ENCODE measurements at regions not wholly inside any gene's neighbourhood (a gene's known extent, or its start where the extent isn't known, plus 50 kb on each side); places are given as distances from the start of the nearest gene placed in this dataset.

GRCh38 chr2:52210611-52211010 lies 1178.7 kb upstream of the NRXN1 start:
- no peak for DNase-seq
- no peak overlapping the region for H3K27ac ChIP-seq (ENCODE audit: low read length)
- no CpG with 5 or more reads among the region's 2 CpGs for WGBS (ENCODE audit: insufficient coverage)
- H3K27me3 ChIP-seq (ENCODE audit: control insufficient read depth, insufficient read depth, low read length) = no peaks in the 10 kb centered on the region
- H3K4me1 ChIP-seq (ENCODE audit: control insufficient read depth, insufficient read depth, low read length) = no peaks in the 10 kb centered on the region
- no peaks in the 10 kb centered on the region for H3K9me3 ChIP-seq (replicated peaks; ENCODE audit: control insufficient read depth, low read depth, low read length)
- H3K4me3 ChIP-seq (ENCODE audit: low read length) = no peak overlapping the region
- no peaks in the 10 kb centered on the region for H3K36me3 ChIP-seq (ENCODE audit: control insufficient read depth, insufficient read depth, low read length)

DNA sequence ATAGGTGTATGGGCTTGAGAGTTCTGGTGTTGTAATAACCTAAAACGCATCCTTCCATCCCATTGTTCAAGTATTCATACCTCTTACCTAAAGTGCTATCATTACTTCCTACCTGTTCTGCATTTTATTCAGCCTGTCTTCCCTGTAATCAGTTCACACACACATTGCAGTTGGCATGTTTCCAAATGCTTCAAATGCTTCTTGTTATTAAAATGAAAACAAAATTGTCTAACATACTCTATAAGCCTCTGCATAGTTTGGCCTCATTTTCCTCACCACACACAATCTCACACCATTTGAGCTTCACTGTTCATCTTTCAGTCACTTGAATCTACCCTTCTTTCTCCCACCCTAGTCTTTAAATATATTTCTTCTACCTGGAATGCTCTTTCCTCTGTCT lies 1178.2 kb upstream of the NRXN1 start:
- H3K9me3 ChIP-seq (replicated peaks; ENCODE audit: control insufficient read depth, low read depth, low read length) = no peaks in the 10 kb centered on the region
- no peaks in the 10 kb centered on the region for H3K27me3 ChIP-seq (ENCODE audit: control insufficient read depth, insufficient read depth, low read length)
- WGBS (ENCODE audit: insufficient coverage) = no CpG with 5 or more reads among the region's 1 CpG
- H3K4me1 ChIP-seq (ENCODE audit: control insufficient read depth, insufficient read depth, low read length) = no peaks in the 10 kb centered on the region
- no peak overlapping the region for H3K27ac ChIP-seq (ENCODE audit: low read length)
- no peaks in the 10 kb centered on the region for H3K36me3 ChIP-seq (ENCODE audit: control insufficient read depth, insufficient read depth, low read length)
- DNase-seq = peak; percentile 7
- no peak overlapping the region for H3K4me3 ChIP-seq (ENCODE audit: low read length)

GRCh38 chr2:52194342-52194741 lies 1162.4 kb upstream of the NRXN1 start:
- WGBS (ENCODE audit: insufficient coverage) = no CpG with 5 or more reads among the region's 2 CpGs
- Histone ChIP-seq H3K9me3 (replicated peaks; ENCODE audit: control insufficient read depth, low read depth, low read length) (no peaks in the 10 kb centered on the region), H3K36me3 (ENCODE audit: control insufficient read depth, insufficient read depth, low read length) (no peaks in the 10 kb centered on the region), H3K27ac (ENCODE audit: low read length) (no peak overlapping the region), H3K4me1 (ENCODE audit: control insufficient read depth, insufficient read depth, low read length) (no peaks in the 10 kb centered on the region), H3K4me3 (ENCODE audit: low read length) (no peak overlapping the region), H3K27me3 (ENCODE audit: control insufficient read depth, insufficient read depth, low read length) (no peaks in the 10 kb centered on the region)
- no peak for DNase-seq

GRCh38 chr2:52193804-52194203 lies 1161.9 kb upstream of the NRXN1 start:
- Histone ChIP-seq H3K4me3 (ENCODE audit: low read length) (no peak overlapping the region), H3K4me1 (ENCODE audit: control insufficient read depth, insufficient read depth, low read length) (no peaks in the 10 kb centered on the region), H3K36me3 (ENCODE audit: control insufficient read depth, insufficient read depth, low read length) (no peaks in the 10 kb centered on the region), H3K9me3 (replicated peaks; ENCODE audit: control insufficient read depth, low read depth, low read length) (no peaks in the 10 kb centered on the region), H3K27me3 (ENCODE audit: control insufficient read depth, insufficient read depth, low read length) (no peaks in the 10 kb centered on the region), H3K27ac (ENCODE audit: low read length) (no peak overlapping the region)
- no CpG with 5 or more reads among the region's 2 CpGs for WGBS (ENCODE audit: insufficient coverage)
- no peak for DNase-seq

- 71% methylated on average over 1 of the region's 4 CpGs for WGBS (ENCODE audit: insufficient coverage)
- H3K4me3 ChIP-seq (ENCODE audit: low read length) = no peak overlapping the region
- no peaks in the 10 kb centered on the region for H3K27me3 ChIP-seq (ENCODE audit: control insufficient read depth, insufficient read depth, low read length)
- no peak overlapping the region for H3K27ac ChIP-seq (ENCODE audit: low read length)
- DNase-seq = no peak
- no peaks in the 10 kb centered on the region for H3K4me1 ChIP-seq (ENCODE audit: control insufficient read depth, insufficient read depth, low read length)
- H3K9me3 ChIP-seq (replicated peaks; ENCODE audit: control insufficient read depth, low read depth, low read length) = no peaks in the 10 kb centered on the region
- H3K36me3 ChIP-seq (ENCODE audit: control insufficient read depth, insufficient read depth, low read length) = no peaks in the 10 kb centered on the region
Observed at GRCh38 chr2:52192656-52193055, 1160.7 kb upstream of the NRXN1 start.

- WGBS (ENCODE audit: insufficient coverage) = 50% methylated on average over 1 of the region's 2 CpGs
- H3K9me3 ChIP-seq (replicated peaks; ENCODE audit: control insufficient read depth, low read depth, low read length) = no peaks in the 10 kb centered on the region
Observed at GRCh38 chr2:52181080-52181479, 1149.1 kb upstream of the NRXN1 start.

DNA sequence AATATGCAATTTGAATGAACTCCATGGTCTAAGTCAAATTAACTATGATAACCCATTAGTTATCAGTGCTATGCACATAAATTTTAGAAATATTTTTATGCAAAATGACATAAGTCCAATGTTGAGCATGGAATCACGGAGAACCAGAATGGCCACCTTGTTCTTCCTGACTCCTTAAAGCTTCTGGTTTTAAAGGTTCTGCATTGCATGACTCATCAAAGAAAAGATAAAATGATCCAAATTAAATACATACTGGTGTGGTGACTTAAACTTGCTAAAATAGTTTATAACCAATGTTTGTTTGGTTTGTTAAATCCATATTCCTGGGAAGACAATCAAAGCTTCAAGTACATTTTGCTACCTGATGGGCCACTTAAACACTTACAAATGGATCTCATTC lies 1146.9 kb upstream of the NRXN1 start:
- Histone ChIP-seq H3K4me3 (ENCODE audit: low read length) (no peak overlapping the region), H3K4me1 (ENCODE audit: control insufficient read depth, insufficient read depth, low read length) (no peaks in the 10 kb centered on the region), H3K9me3 (replicated peaks; ENCODE audit: control insufficient read depth, low read depth, low read length) (no peaks in the 10 kb centered on the region), H3K27ac (ENCODE audit: low read length) (no peak overlapping the region), H3K27me3 (ENCODE audit: control insufficient read depth, insufficient read depth, low read length) (no peaks in the 10 kb centered on the region), H3K36me3 (ENCODE audit: control insufficient read depth, insufficient read depth, low read length) (no peaks in the 10 kb centered on the region)
- WGBS (ENCODE audit: insufficient coverage) = no CpG with 5 or more reads among the region's 1 CpG
- DNase-seq = no peak

More at GRCh38 chr2:52181080-52181479, 1149.1 kb upstream of the NRXN1 start:
- DNase-seq = no peak
- no peaks in the 10 kb centered on the region for H3K27me3 ChIP-seq (ENCODE audit: control insufficient read depth, insufficient read depth, low read length)
- H3K4me1 ChIP-seq (ENCODE audit: control insufficient read depth, insufficient read depth, low read length) = no peaks in the 10 kb centered on the region
- no peaks in the 10 kb centered on the region for H3K36me3 ChIP-seq (ENCODE audit: control insufficient read depth, insufficient read depth, low read length)
- no peak overlapping the region for H3K27ac ChIP-seq (ENCODE audit: low read length)
- H3K4me3 ChIP-seq (ENCODE audit: low read length) = no peak overlapping the region

DNA sequence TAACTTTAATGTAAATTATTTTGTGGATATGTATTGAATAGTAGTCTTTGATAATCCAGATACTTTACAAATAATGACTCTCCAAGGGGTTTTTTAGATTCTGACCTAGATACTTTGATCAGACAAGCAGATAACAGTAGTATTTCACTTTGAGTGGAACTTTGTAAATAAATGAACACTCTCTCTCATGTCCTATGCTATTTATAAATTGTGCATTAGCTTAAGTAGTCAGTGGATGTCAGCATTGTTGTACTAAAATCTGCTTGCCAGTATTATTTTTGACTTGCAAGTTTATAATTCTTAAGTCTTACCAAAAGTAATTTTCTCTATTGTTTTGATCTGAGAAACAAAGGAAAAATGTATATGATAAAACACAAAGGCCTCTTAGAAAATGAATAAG lies 1113.1 kb upstream of the NRXN1 start:
- no peak overlapping the region for H3K27ac ChIP-seq (ENCODE audit: low read length)
- no peaks in the 10 kb centered on the region for H3K9me3 ChIP-seq (replicated peaks; ENCODE audit: control insufficient read depth, low read depth, low read length)
- DNase-seq = no peak
- no peaks in the 10 kb centered on the region for H3K4me1 ChIP-seq (ENCODE audit: control insufficient read depth, insufficient read depth, low read length)
- H3K36me3 ChIP-seq (ENCODE audit: control insufficient read depth, insufficient read depth, low read length) = no peaks in the 10 kb centered on the region
- H3K4me3 ChIP-seq (ENCODE audit: low read length) = no peak overlapping the region
- H3K27me3 ChIP-seq (ENCODE audit: control insufficient read depth, insufficient read depth, low read length) = no peaks in the 10 kb centered on the region

DNA sequence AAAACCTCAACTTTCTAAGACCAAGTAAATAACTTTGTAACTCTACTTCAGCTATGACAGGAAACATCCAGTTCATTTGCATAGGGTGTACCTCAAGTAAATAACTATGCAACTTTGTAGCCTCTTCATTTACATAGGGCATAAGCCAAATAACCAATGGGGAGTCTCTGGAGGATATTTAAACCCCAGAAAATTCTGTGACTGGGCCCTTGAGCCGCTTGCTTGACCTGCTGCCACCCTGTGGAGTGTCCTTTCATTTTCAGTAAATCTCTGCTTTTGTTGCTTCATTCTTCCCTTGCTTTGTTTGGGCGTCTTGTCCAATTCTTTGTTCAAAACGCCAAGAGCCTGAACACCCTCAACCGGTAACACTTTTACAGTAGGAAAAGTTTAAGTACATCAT lies 1112.7 kb upstream of the NRXN1 start:
- H3K27ac ChIP-seq (ENCODE audit: low read length) = no peak overlapping the region
- H3K9me3 ChIP-seq (replicated peaks; ENCODE audit: control insufficient read depth, low read depth, low read length) = no peaks in the 10 kb centered on the region
- no peaks in the 10 kb centered on the region for H3K36me3 ChIP-seq (ENCODE audit: control insufficient read depth, insufficient read depth, low read length)
- H3K27me3 ChIP-seq (ENCODE audit: control insufficient read depth, insufficient read depth, low read length) = no peaks in the 10 kb centered on the region
- H3K4me3 ChIP-seq (ENCODE audit: low read length) = no peak overlapping the region
- DNase-seq = no peak
- 78% methylated on average over 1 of the region's 4 CpGs for WGBS (ENCODE audit: insufficient coverage)
- no peaks in the 10 kb centered on the region for H3K4me1 ChIP-seq (ENCODE audit: control insufficient read depth, insufficient read depth, low read length)

DNA sequence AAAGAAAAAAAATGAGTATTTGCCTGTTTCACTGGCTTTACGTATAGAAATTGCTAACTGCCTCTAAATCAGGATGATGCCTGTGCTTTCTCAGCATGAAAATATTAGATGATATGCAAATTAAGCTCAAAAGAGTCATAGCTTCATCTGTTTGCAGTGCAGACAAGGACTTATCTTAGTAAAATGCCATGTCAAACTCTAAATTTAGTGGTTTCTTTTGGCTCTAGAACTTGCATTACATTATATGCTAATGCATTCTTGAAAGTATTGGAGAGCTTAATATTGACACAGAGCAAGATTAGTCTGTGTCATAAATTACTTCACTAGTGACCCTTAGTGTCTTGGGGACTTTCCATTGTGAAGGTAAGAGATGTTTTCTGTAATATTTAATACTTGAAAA lies 1109.1 kb upstream of the NRXN1 start:
- Histone ChIP-seq H3K27ac (ENCODE audit: low read length) (no peak overlapping the region), H3K4me1 (ENCODE audit: control insufficient read depth, insufficient read depth, low read length) (no peaks in the 10 kb centered on the region), H3K27me3 (ENCODE audit: control insufficient read depth, insufficient read depth, low read length) (no peaks in the 10 kb centered on the region), H3K4me3 (ENCODE audit: low read length) (no peak overlapping the region), H3K36me3 (ENCODE audit: control insufficient read depth, insufficient read depth, low read length) (no peaks in the 10 kb centered on the region), H3K9me3 (replicated peaks; ENCODE audit: control insufficient read depth, low read depth, low read length) (no peaks in the 10 kb centered on the region)
- no peak for DNase-seq
- WGBS (ENCODE audit: insufficient coverage) = no CpG with 5 or more reads among the region's 1 CpG

- Histone ChIP-seq H3K9me3 (replicated peaks; ENCODE audit: control insufficient read depth, low read depth, low read length) (no peaks in the 10 kb centered on the region), H3K4me3 (ENCODE audit: low read length) (no peak overlapping the region), H3K4me1 (ENCODE audit: control insufficient read depth, insufficient read depth, low read length) (no peaks in the 10 kb centered on the region), H3K27me3 (ENCODE audit: control insufficient read depth, insufficient read depth, low read length) (no peaks in the 10 kb centered on the region), H3K36me3 (ENCODE audit: control insufficient read depth, insufficient read depth, low read length) (no peaks in the 10 kb centered on the region), H3K27ac (ENCODE audit: low read length) (no peak overlapping the region)
- DNase-seq = no peak
Observed at GRCh38 chr2:52139241-52139640, 1107.3 kb upstream of the NRXN1 start.

Measured in muscle of leg (tissue), 3 donors.